Hematopoietic multipotent progenitor cell treated with erythropoietin and hydrocortisone succinate and interleukin-3 and kit ligand, for 17 days (in vitro differentiated cells): ENCODE measurements at regions not wholly inside any gene's neighbourhood (a gene's known extent, or its start where the extent isn't known, plus 50 kb on each side); places are given as distances from the start of the nearest gene placed in this dataset.
"Not testable (repeated sequence)": the region's sequence is repeated elsewhere in the genome, so short reads cannot be mapped to it uniquely, and the experiment has no call there.

ENCODE experiments used
- DNase-seq: peaks from one replicate; pipeline ENCODE4 v3.0.0-alpha.2; 2015; ENCODE audit warnings: low spot score

GRCh38 chr4:74505355-74505978, 60.5 kb downstream of the AREG start:
- DNase-seq = not testable (repeated sequence)

DNA sequence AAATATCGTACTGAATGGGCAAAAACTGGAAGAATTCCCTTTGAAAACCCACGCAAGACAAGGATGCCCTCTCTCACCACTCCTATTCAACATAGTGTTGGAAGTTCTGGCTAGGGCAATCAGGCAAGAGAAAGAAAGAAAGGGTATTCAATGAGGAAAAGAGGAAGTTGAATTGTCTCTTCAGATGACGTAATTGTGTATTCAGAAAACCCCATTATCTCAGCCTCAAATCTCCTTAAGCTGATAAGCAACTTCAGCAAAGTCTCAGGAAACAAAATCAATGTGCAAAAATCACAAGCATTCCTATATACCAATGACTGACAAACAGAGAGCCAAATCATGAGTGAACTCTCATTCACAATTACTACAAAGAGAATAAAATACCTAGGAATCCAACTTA, 64.4 kb downstream of the AREG start:
- DNase-seq = not testable (repeated sequence)

DNA sequence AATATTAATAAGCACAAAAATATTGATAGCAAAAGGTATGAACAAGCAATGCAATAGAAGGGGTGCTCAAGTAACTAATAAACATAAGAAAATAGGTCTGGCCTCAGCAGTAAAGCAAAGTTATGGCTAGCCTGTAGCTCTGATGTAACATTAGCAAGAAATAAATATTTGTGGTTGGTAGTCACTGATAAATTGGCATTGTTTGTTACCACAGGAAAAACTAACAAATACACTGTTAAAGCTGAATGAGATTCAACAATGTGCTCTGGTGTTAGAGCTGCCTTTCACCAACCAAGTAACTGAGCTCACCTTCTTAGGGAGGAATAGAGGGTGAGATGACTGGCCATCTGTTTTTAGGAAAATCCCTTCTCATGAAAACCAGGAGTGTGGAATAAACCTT, 71.4 kb downstream of the AREG start:
- no peak for DNase-seq

- DNase-seq = no peak
These were observed 73.1 kb downstream of the AREG start for GRCh38 chr4:74517996-74518395.

- no peak for DNase-seq
These were observed 77.5 kb downstream of the AREG start for GRCh38 chr4:74522251-74522991.

- no peak for DNase-seq
These were observed 78.2 kb downstream of the AREG start for GRCh38 chr4:74523096-74523495.

DNA sequence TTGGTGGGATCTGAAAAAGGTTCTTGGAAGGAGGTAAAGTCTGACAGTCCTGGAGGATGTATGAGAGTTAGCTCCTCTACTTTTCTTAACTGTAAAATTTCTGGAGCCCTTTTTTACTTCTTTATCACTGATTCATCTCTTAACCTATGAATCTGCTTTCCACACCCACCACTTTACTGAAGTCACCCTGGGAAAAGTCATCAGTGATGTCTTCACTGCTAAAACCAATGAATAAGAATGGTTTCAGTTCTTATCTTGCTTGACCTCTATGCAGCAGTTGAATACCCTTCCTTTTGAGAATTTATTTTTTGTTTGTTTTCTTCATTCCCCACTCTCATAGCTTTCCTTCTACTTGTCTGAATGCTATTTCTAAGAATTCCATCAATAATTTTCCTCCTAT, 80.0 kb downstream of the AREG start:
- no peak for DNase-seq

DNA sequence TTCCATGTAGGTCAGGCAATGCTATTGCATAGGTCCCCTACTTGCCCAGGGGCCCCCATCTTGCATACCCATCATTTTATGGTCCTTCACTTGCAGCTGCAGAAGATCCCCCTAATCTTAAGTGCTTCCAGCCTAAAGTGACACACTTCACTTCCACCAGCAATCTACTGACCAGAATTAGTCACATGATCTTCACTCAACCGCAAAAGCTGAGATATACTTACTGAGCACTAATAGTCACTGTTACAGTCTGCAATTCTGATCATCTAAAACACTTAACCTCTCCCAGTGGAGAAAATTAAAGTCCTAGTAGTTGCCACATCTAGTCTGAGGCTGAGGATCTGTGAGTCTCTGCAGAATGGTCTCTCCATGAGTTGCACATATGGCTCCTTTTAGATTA, 82.1 kb downstream of the AREG start:
- no peak for DNase-seq

- no peak for DNase-seq
These were observed 83.2 kb downstream of the AREG start for GRCh38 chr4:74528178-74528577.

GRCh38 chr4:74529284-74530041, 84.5 kb downstream of the AREG start:
- no peak for DNase-seq

DNA sequence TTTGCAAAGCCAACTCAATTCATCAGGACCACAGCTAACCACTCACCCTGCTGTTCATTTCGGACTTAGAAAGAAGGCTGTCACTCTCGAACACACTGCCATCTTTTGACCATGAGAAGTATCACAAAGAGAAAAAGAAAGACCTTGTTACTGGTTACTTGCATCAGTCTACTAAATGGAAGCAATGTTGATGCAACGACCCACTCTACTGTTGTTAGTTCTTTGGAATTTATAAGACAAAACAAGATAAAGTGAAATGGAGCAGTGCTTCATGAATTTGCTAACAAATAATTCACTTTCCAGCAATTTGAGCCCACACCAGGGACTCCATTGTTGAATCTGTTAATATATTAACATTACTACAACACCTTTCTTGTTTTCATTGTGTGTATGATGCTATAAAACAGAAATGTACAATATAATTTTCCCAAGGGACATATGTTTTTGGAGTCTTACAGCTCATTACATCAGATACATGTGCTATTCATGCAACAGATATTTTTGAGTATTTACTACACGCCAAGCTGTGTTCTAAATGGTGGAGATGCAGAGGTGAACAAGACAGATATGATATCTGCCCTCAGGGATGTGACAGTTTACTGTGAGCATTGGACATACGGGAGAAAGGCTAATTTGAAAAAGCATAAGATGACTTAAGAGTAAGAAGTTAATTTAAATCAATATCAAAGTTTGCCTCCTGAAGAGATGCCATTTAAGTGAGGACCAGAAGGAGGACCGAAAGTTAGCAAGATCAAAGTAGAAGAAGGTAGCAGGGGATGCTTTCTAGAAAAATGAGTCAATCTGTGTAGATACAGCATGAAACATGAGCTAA, 87.2 kb downstream of the AREG start:
- DNase-seq = peak; percentile 21

DNA sequence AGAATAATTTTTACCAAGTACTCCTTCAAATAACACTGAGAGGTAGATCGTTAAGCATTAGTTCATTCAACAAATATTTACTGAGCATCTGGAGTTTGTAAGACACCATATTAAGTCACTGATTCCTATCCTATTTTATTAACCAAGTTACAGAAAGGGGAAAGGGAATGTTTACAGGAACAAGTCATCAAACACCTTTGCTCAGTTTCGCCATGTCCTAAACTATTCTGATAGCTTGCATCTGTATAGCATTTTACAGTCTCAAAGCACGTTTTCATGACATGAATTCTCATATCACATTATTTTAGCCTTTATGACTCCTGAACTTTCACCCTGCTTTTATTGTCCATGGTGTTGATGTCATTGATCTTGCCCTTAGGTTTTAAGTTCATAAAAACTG, 89.2 kb downstream of the AREG start:
- DNase-seq = no peak

- DNase-seq = no peak
These were observed 90.0 kb downstream of the AREG start for GRCh38 chr4:74534936-74535335.

DNA sequence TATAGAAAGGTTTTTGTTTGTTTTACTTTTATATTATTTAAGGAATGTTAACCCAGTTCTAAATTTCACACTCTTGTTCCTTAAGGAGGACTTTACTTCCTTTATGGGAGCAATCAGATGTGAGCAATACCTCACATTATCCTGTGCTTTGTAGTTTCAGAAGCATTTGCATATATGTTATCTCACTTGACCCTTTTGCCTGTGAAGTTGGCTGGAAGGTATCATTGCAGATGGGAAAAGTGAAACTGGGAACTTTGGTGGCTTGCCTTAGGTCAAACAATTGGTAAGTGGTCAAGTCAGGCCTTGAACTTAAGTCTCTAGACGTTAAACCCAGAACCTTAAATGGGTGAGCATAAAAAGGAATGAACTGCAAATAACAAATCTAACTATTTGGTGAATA, 90.6 kb downstream of the AREG start:
- no peak for DNase-seq

GRCh38 chr4:74536557-74536956, 91.6 kb downstream of the AREG start:
- DNase-seq = no peak

- DNase-seq = no peak
These were observed 92.5 kb downstream of the AREG start for GRCh38 chr4:74537459-74537858.

DNA sequence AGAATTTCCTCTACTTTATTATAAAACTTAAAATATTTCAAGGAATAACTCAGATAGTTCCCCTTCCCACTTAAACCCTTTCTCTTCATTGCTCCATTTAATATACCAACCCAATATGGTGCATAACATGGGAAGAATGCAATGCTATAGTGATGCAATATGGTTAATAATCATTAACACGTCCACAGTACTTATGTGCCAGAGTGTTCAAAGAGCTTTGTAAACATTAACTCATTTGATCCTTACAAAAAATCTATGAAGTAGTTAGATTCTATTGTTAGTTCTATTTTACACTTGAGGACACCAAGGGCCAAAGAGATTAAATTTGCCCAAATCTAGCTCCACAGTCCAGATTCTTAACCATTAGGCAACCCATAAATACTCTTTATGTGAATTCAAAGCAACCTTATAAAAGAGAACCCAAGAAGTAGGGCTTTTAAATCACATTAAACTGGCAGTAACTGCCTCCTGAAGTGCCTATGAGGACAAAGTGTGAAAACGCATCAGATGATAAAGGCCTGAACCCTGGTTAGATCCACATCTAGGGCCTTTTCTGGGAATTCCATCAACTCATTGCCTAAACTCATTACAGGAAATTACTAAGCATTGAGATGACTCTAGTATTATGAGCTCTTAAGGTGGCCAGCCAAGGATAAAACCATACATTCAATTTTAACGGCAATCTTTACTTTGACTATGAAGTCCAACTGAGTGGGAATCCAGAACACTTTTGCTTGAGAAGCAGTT, 94.3 kb downstream of the AREG start:
- DNase-seq = no peak

GRCh38 chr4:74540193-74540592, 95.3 kb downstream of the AREG start:
- DNase-seq = no peak

- no peak for DNase-seq
These were observed 96.7 kb downstream of the AREG start for GRCh38 chr4:74541667-74542066.

DNA sequence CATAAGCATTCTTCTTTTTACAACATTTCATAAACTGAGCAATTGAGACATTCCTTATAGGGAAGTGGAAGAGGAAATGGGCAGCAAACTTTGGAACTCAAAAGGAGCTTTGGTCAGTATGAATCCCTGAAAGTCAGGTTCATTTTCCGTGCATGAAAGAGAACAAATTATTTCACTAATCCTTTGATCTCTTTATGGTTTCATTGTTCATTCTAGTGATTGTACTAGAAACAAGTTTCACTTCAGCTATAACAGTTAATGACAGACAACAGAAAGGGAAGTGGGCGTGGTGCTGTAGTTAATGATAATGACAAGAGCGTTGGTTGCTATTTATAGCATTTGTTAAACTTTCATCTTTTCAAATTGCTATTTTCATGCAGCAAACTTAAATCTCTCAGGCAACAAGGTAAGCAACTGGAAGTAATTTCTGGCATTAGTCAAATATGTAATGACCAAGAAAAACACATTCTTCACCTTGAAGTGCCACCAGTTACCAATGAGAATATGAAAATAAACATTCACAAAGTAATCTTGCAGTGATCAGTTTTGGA, 98.4 kb downstream of the AREG start:
- DNase-seq = no peak

- no peak for DNase-seq
These were observed 99.0 kb downstream of the AREG start for GRCh38 chr4:74543983-74544382.
